ENCODE measurements at regions not wholly inside any gene's neighbourhood (a gene's known extent, or its start where the extent isn't known, plus 50 kb on each side); places are given as distances from the start of the nearest gene placed in this dataset.

GRCh38 chr5:157925786-157926671 lies 67.1 kb upstream of the CLINT1 start:
- no peak for DNase-seq

- no peak for DNase-seq
Observed at GRCh38 chr5:157924931-157925729, 66.2 kb upstream of the CLINT1 start.

- no peak for DNase-seq
Observed at GRCh38 chr5:157924490-157924889, 65.5 kb upstream of the CLINT1 start.

- DNase-seq: no peak
Observed at GRCh38 chr5:157923765-157924164, 64.8 kb upstream of the CLINT1 start.

GRCh38 chr5:157922026-157922425 lies 63.1 kb upstream of the CLINT1 start:
- no peak for DNase-seq

- no peak for DNase-seq
Observed at GRCh38 chr5:157920828-157921170, 61.9 kb upstream of the CLINT1 start.

GRCh38 chr5:157918811-157919742 lies 60.1 kb upstream of the CLINT1 start:
- no peak for DNase-seq

- peak; percentile 59 to 70 for DNase-seq
Observed at GRCh38 chr5:157917899-157918809, 59.2 kb upstream of the CLINT1 start.

- no peak for DNase-seq
Observed at GRCh38 chr5:157917491-157917890, 58.5 kb upstream of the CLINT1 start.

GRCh38 chr5:157915638-157916037 lies 56.7 kb upstream of the CLINT1 start:
- no peak for DNase-seq

GRCh38 chr5:157914151-157914788 lies 55.3 kb upstream of the CLINT1 start:
- DNase-seq: no peak

GRCh38 chr5:157913575-157913974 lies 54.6 kb upstream of the CLINT1 start:
- DNase-seq: no peak

- no peak for DNase-seq
Observed at GRCh38 chr5:157912621-157913325, 53.8 kb upstream of the CLINT1 start.

GRCh38 chr5:157911568-157911967 lies 52.6 kb upstream of the CLINT1 start:
- no peak for DNase-seq

Data from Kasumi-1 (cell line).